Peyer's patch (tissue), 4 donors: ENCODE measurements at regions not wholly inside any gene's neighbourhood (a gene's known extent, or its start where the extent isn't known, plus 50 kb on each side); places are given as distances from the start of the nearest gene placed in this dataset.

Experiments used
- CTCF ChIP-seq, 6 experiments: fragments of 450-650 bp in 4 of 6; fragments of 200-600 bp in 2 of 6; sonication (generic) in 1 of 6; IDR thresholded peaks; one replicate each; pipeline ENCODE4 v1.5.1; 2017 to 2019; ENCODE audit warnings: antibody characterized with exemption in 6 of 6, mild to moderate bottlenecking in 3 of 6, moderate library complexity in 1 of 6
- POLR2A ChIP-seq, 2 donors: fragments of 450-650 bp; IDR thresholded peaks; one replicate each; pipeline ENCODE4 v1.5.1; 2017; ENCODE audit warnings: antibody characterized with exemption in 2 of 2, mild to moderate bottlenecking in 2 of 2, moderate library complexity in 2 of 2

DNA sequence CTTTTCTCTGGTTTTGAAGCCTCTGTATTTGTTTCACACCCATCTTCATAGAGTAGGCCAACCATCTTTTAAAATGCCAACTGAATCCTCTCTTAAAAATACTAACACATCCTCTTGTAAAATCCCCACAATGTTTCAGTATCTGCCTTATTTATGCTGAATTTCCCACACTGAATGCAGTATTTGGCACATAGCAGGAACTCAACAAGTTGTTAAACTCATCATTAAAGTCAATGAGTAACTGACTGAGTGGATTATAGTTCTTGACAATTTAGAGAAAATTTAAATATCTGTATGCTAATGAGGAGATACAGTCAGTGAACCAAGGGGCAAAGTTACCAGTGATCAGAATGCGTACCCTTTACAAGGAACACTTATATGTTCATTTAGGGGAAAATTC, 505.5 kb upstream of the PCDH9 start:
- no peak for TF ChIP-seq CTCF (IDR thresholded peaks at IDR 0.05)
- TF ChIP-seq POLR2A (IDR thresholded peaks at IDR 0.05), result no peak
